ENCODE measurements at regions not wholly inside any gene's neighbourhood (a gene's known extent, or its start where the extent isn't known, plus 50 kb on each side); places are given as distances from the start of the nearest gene placed in this dataset.

- TF ChIP-seq CTCF (IDR thresholded peaks at IDR 0.05), result no peak
- no peaks in the 10 kb centered on the region for H3K36me3 Mint-ChIP-seq
- no peak overlapping the region for H3K27ac Mint-ChIP-seq
- Histone ChIP-seq H3K27ac (ENCODE audit: low read length) (no peak overlapping the region), H3K4me1 (ENCODE audit: control insufficient read depth, insufficient read depth, low read length) (no peaks in the 10 kb centered on the region), H3K27me3 (ENCODE audit: control insufficient read depth, insufficient read depth, low read length) (no peaks in the 10 kb centered on the region), H3K9me3 (ENCODE audit: control insufficient read depth, insufficient read depth, low read length) (peaks cover 15% of the 10 kb centered on the region), H3K36me3 (ENCODE audit: control insufficient read depth, insufficient read depth, low read length) (no peaks in the 10 kb centered on the region), H3K4me3 (ENCODE audit: low read length) (no peak overlapping the region)
- intact Hi-C loops (cut with micrococcal nuclease), result no loop called here
- no peaks in the 10 kb centered on the region for H3K27me3 Mint-ChIP-seq (ENCODE audit: low read depth in 2 of 2)
- no peak for ATAC-seq
- H3K9me3 Mint-ChIP-seq, result peaks cover 12 to 18% of the 10 kb centered on the region in 2 donors
- H3K4me3 Mint-ChIP-seq, result no peak overlapping the region
- no peak for DNase-seq
- H3K4me1 Mint-ChIP-seq, result no peaks in the 10 kb centered on the region
- 93% methylated on average over 11 of the region's 11 CpGs for WGBS (ENCODE audit: insufficient coverage)
Measured at GRCh38 chr6:67663105-67663895, 971.8 kb upstream of the ADGRB3 start.

GRCh38 chr6:67653561-67653960 is 981.5 kb upstream of the ADGRB3 start:
- Histone ChIP-seq H3K4me1 (ENCODE audit: control insufficient read depth, insufficient read depth, low read length) (no peaks in the 10 kb centered on the region), H3K27me3 (ENCODE audit: control insufficient read depth, insufficient read depth, low read length) (no peaks in the 10 kb centered on the region), H3K36me3 (ENCODE audit: control insufficient read depth, insufficient read depth, low read length) (no peaks in the 10 kb centered on the region), H3K4me3 (ENCODE audit: low read length) (no peak overlapping the region), H3K9me3 (ENCODE audit: control insufficient read depth, insufficient read depth, low read length) (no peaks in the 10 kb centered on the region), H3K27ac (ENCODE audit: low read length) (no peak overlapping the region)
- Mint-ChIP-seq H3K36me3 (no peaks in the 10 kb centered on the region), H3K27ac (no peak overlapping the region), H3K4me3 (no peak overlapping the region), H3K27me3 (ENCODE audit: low read depth in 2 of 2) (no peaks in the 10 kb centered on the region), H3K4me1 (no peaks in the 10 kb centered on the region), H3K9me3 (peaks cover 16 to 18% of the 10 kb centered on the region in 2 donors)
- ATAC-seq (no peak), DNase-seq (no peak)
- intact Hi-C loops (cut with micrococcal nuclease), result no loop called here
- no peak for TF ChIP-seq CTCF (IDR thresholded peaks at IDR 0.05)
- WGBS (ENCODE audit: insufficient coverage), result 92% methylated on average over 3 of the region's 3 CpGs

GRCh38 chr6:67646550-67646949 is 988.5 kb upstream of the ADGRB3 start:
- intact Hi-C loops (cut with micrococcal nuclease), result no loop called here
- no peak for TF ChIP-seq CTCF (IDR thresholded peaks at IDR 0.05)
- H3K27me3 Mint-ChIP-seq (ENCODE audit: low read depth in 2 of 2), result no peaks in the 10 kb centered on the region
- Histone ChIP-seq H3K27ac (ENCODE audit: low read length) (no peak overlapping the region), H3K4me1 (ENCODE audit: control insufficient read depth, insufficient read depth, low read length) (no peaks in the 10 kb centered on the region), H3K27me3 (ENCODE audit: control insufficient read depth, insufficient read depth, low read length) (no peaks in the 10 kb centered on the region), H3K9me3 (ENCODE audit: control insufficient read depth, insufficient read depth, low read length) (no peaks in the 10 kb centered on the region), H3K36me3 (ENCODE audit: control insufficient read depth, insufficient read depth, low read length) (no peaks in the 10 kb centered on the region), H3K4me3 (ENCODE audit: low read length) (no peak overlapping the region)
- ATAC-seq, result no peak
- DNase-seq, result no peak
- H3K9me3 Mint-ChIP-seq, result peaks cover 6 to 13% of the 10 kb centered on the region in 2 donors
- H3K27ac Mint-ChIP-seq, result no peak overlapping the region
- H3K36me3 Mint-ChIP-seq, result no peaks in the 10 kb centered on the region
- H3K4me3 Mint-ChIP-seq, result no peak overlapping the region
- no peaks in the 10 kb centered on the region for H3K4me1 Mint-ChIP-seq
- WGBS (ENCODE audit: insufficient coverage), result no CpG with 5 or more reads among the region's 1 CpG

GRCh38 chr6:67643281-67643680 is 991.8 kb upstream of the ADGRB3 start:
- H3K4me1 Mint-ChIP-seq, result no peaks in the 10 kb centered on the region
- ATAC-seq, result no peak
- 90% methylated on average over 1 of the region's 1 CpG for WGBS (ENCODE audit: insufficient coverage)

More at GRCh38 chr6:67643281-67643680, 991.8 kb upstream of the ADGRB3 start:
- Histone ChIP-seq H3K9me3 (ENCODE audit: control insufficient read depth, insufficient read depth, low read length) (no peaks in the 10 kb centered on the region), H3K36me3 (ENCODE audit: control insufficient read depth, insufficient read depth, low read length) (no peaks in the 10 kb centered on the region), H3K4me3 (ENCODE audit: low read length) (no peak overlapping the region), H3K4me1 (ENCODE audit: control insufficient read depth, insufficient read depth, low read length) (no peaks in the 10 kb centered on the region), H3K27ac (ENCODE audit: low read length) (no peak overlapping the region), H3K27me3 (ENCODE audit: control insufficient read depth, insufficient read depth, low read length) (no peaks in the 10 kb centered on the region)
- intact Hi-C loops (cut with micrococcal nuclease), result no loop called here
- no peak for TF ChIP-seq CTCF (IDR thresholded peaks at IDR 0.05)
- Mint-ChIP-seq H3K27me3 (ENCODE audit: low read depth in 2 of 2) (no peaks in the 10 kb centered on the region), H3K9me3 (peaks cover 6 to 13% of the 10 kb centered on the region in 2 donors), H3K36me3 (no peaks in the 10 kb centered on the region), H3K4me3 (no peak overlapping the region), H3K27ac (no peak overlapping the region)
- DNase-seq, result no peak
